ENCODE measurements at regions not wholly inside any gene's neighbourhood (a gene's known extent, or its start where the extent isn't known, plus 50 kb on each side); places are given as distances from the start of the nearest gene placed in this dataset.

GRCh38 chr12:28949184-28949583 is 199.9 kb upstream of the FAR2 start:
- DNase-seq: no peak

- no peak for DNase-seq
These were observed 199.0 kb upstream of the FAR2 start for GRCh38 chr12:28950049-28950448.

- no peak for DNase-seq
These were observed 197.1 kb upstream of the FAR2 start for GRCh38 chr12:28951935-28952334.

GRCh38 chr12:28954333-28954732 is 194.7 kb upstream of the FAR2 start:
- no peak for DNase-seq

GRCh38 chr12:28955491-28955890 is 193.6 kb upstream of the FAR2 start:
- DNase-seq: no peak

GRCh38 chr12:28955931-28956330 is 193.1 kb upstream of the FAR2 start:
- no peak for DNase-seq

GRCh38 chr12:28958553-28959195 is 190.4 kb upstream of the FAR2 start:
- DNase-seq: no peak

GRCh38 chr12:28961948-28962384 is 187.1 kb upstream of the FAR2 start:
- DNase-seq: no peak

GRCh38 chr12:28963554-28963953 is 185.5 kb upstream of the FAR2 start:
- DNase-seq: no peak

- peak; percentile 38 for DNase-seq
These were observed 182.9 kb upstream of the FAR2 start for GRCh38 chr12:28966046-28966780.

GRCh38 chr12:28967426-28967825 is 181.7 kb upstream of the FAR2 start:
- no peak for DNase-seq

GRCh38 chr12:28973491-28973890 is 175.6 kb upstream of the FAR2 start:
- DNase-seq: no peak

- DNase-seq: no peak
These were observed 174.9 kb upstream of the FAR2 start for GRCh38 chr12:28974166-28974565.

GRCh38 chr12:28974883-28975282 is 174.2 kb upstream of the FAR2 start:
- DNase-seq: no peak

GRCh38 chr12:28975564-28976340 is 173.3 kb upstream of the FAR2 start:
- DNase-seq: no peak

- no peak for DNase-seq
These were observed 168.6 kb upstream of the FAR2 start for GRCh38 chr12:28980436-28980835.

GRCh38 chr12:28987538-28988324 is 161.3 kb upstream of the FAR2 start:
- DNase-seq: no peak

GRCh38 chr12:28988325-28988704 is 160.8 kb upstream of the FAR2 start:
- DNase-seq: no peak

- no peak for DNase-seq
These were observed 157.5 kb upstream of the FAR2 start for GRCh38 chr12:28991626-28992025.

GRCh38 chr12:28993720-28994119 is 155.4 kb upstream of the FAR2 start:
- no peak for DNase-seq

- no peak for DNase-seq
These were observed 154.8 kb upstream of the FAR2 start for GRCh38 chr12:28994179-28994715.

GRCh38 chr12:28996688-28997087 is 152.4 kb upstream of the FAR2 start:
- no peak for DNase-seq

GRCh38 chr12:28998662-28999120 is 150.4 kb upstream of the FAR2 start:
- DNase-seq: no peak

Data from NCI-H1092 treated with DMSO at 0.1 percent for 48 hours (cell line).